ENCODE measurements at regions not wholly inside any gene's neighbourhood (a gene's known extent, or its start where the extent isn't known, plus 50 kb on each side); places are given as distances from the start of the nearest gene placed in this dataset.

- TF ChIP-seq CTCF (IDR thresholded peaks at IDR 0.05; ENCODE audit: low read depth, low read length) (no peak), EZH2phosphoT487 (IDR thresholded peaks at IDR 0.05; ENCODE audit: low read depth) (no peak)
Measured at GRCh38 chr11:131279654-131280384, 90.6 kb upstream of the NTM start.

Data from OCI-LY3 (cell line).